Upper lobe of left lung (tissue), 6 donors: ENCODE measurements at regions not wholly inside any gene's neighbourhood (a gene's known extent, or its start where the extent isn't known, plus 50 kb on each side); places are given as distances from the start of the nearest gene placed in this dataset.

Experiments
- ATAC-seq, 2 donors: fragments of 200-7000 bp; cut with Tn5 transposase; one replicate each; pipeline ENCODE4 v1.9.1; 2022; ENCODE audit warnings: mild to moderate bottlenecking in 2 of 2, moderate library complexity in 2 of 2; ENCODE audit not compliant: low FRiP score in 2 of 2
- DNase-seq, 2 donors: peaks; one replicate each; pipeline ENCODE4 v3.0.0-alpha.2; 2019 to 2020
- H3K27ac ChIP-seq, 4 donors: fragments of 200-600 bp; sonication (generic); one replicate each; pipeline ENCODE4 v1.5.1; 2016 to 2019
- H3K27me3 ChIP-seq, 4 donors: fragments of 200-600 bp; sonication (generic); one replicate each; pipeline ENCODE4 v1.5.1; 2017 to 2019
- H3K36me3 ChIP-seq, 4 donors: fragments of 200-600 bp; sonication (generic); one replicate each; pipeline ENCODE4 v1.5.1; 2016 to 2019
- H3K4me1 ChIP-seq, 4 donors: fragments of 200-600 bp; sonication (generic); one replicate each; pipeline ENCODE4 v1.5.1; 2018 to 2019
- H3K4me3 ChIP-seq, 4 donors: fragments of 200-600 bp; sonication (generic); one replicate each; pipeline ENCODE4 v1.5.1; 2017 to 2019; ENCODE audit warnings: mild to moderate bottlenecking in 2 of 4, moderate library complexity in 1 of 4
- H3K9me3 ChIP-seq, 4 donors: fragments of 200-600 bp; sonication (generic); one replicate each; pipeline ENCODE4 v1.5.1; 2018 to 2019
- CTCF ChIP-seq, 6 experiments: fragments of 450-650 bp in 4 of 6; fragments of 200-600 bp in 2 of 6; sonication (generic) in 2 of 6; IDR thresholded peaks; one replicate each; pipeline ENCODE4 v1.5.1; 2016 to 2019; ENCODE audit warnings: antibody characterized with exemption in 6 of 6
- EP300 ChIP-seq, 4 donors: sonication (generic); formaldehyde crosslinking; IDR thresholded peaks; one replicate each; pipeline ENCODE4 v1.5.1; 2017; ENCODE audit warnings: antibody characterized with exemption in 4 of 4, control low read depth in 2 of 4
- POLR2A ChIP-seq, 4 donors: fragments of 450-650 bp; IDR thresholded peaks; one replicate each; pipeline ENCODE4 v1.5.1; 2016 to 2017; ENCODE audit warnings: antibody characterized with exemption in 4 of 4, mild to moderate bottlenecking in 2 of 4
- POLR2AphosphoS5 ChIP-seq, 2 donors: sonication (generic); formaldehyde crosslinking; IDR thresholded peaks; one replicate each; pipeline ENCODE4 v1.5.1; 2017; ENCODE audit warnings: antibody characterized with exemption in 2 of 2
- WGBS, 2 donors: methylation state at CpG; one replicate each; pipeline ENCODE4 v1.1.5; 2017 to 2018; 5-methylcytosine and 5-hydroxymethylcytosine counted together
- donor health status: DM: no; HTN: no; CAD: no; lungs with moderate emphysema.
- donor health status: DM: no; HTN: yes; CAD: no; lungs with severe emphysema.

GRCh38 chr11:28673691-28674432, 565.7 kb downstream of the METTL15 start:
- DNase-seq: no peak
- TF ChIP-seq POLR2A (IDR thresholded peaks at IDR 0.05) (no peak), CTCF (IDR thresholded peaks at IDR 0.05) (no peak), POLR2AphosphoS5 (IDR thresholded peaks at IDR 0.05) (no peak), EP300 (IDR thresholded peaks at IDR 0.05) (no peak)
- no peak for ATAC-seq

GRCh38 chr11:28671274-28671673, 563.1 kb downstream of the METTL15 start:
- 74 to 79% methylated on average over 4 of the region's 4 CpGs for WGBS, 2 donors
- Histone ChIP-seq H3K27ac (no peak overlapping the region), H3K9me3 (no peaks in the 10 kb centered on the region), H3K27me3 (no peaks in the 10 kb centered on the region), H3K36me3 (no peaks in the 10 kb centered on the region), H3K4me3 (no peak overlapping the region), H3K4me1 (no peaks in the 10 kb centered on the region)
- TF ChIP-seq POLR2AphosphoS5 (IDR thresholded peaks at IDR 0.05): no peak
- TF ChIP-seq EP300 (IDR thresholded peaks at IDR 0.05): no peak
- TF ChIP-seq CTCF (IDR thresholded peaks at IDR 0.05): no peak
- TF ChIP-seq POLR2A (IDR thresholded peaks at IDR 0.05): no peak
- ATAC-seq: no peak
- no peak for DNase-seq

More at GRCh38 chr11:28673691-28674432, 565.7 kb downstream of the METTL15 start:
- 71 to 74% methylated on average over 11 of the region's 11 CpGs for WGBS, 2 donors
- H3K9me3 ChIP-seq: no peaks in the 10 kb centered on the region
- no peaks in the 10 kb centered on the region for H3K4me1 ChIP-seq
- H3K4me3 ChIP-seq: no peak overlapping the region
- H3K36me3 ChIP-seq: no peaks in the 10 kb centered on the region
- H3K27ac ChIP-seq: no peak overlapping the region
- no peaks in the 10 kb centered on the region for H3K27me3 ChIP-seq

GRCh38 chr11:28666632-28667031, 558.4 kb downstream of the METTL15 start:
- 81 to 84% methylated on average over 6 of the region's 6 CpGs for WGBS, 2 donors

GRCh38 chr11:28659716-28660348, 551.6 kb downstream of the METTL15 start:
- Histone ChIP-seq H3K9me3 (no peaks in the 10 kb centered on the region), H3K4me3 (no peak overlapping the region), H3K4me1 (no peaks in the 10 kb centered on the region), H3K27ac (no peak overlapping the region), H3K27me3 (no peaks in the 10 kb centered on the region), H3K36me3 (no peaks in the 10 kb centered on the region)
- 91 to 92% methylated on average over 1 of the region's 1 CpG for WGBS, 2 donors
- ATAC-seq (no peak), DNase-seq (no peak)
- TF ChIP-seq POLR2AphosphoS5 (IDR thresholded peaks at IDR 0.05) (no peak), CTCF (IDR thresholded peaks at IDR 0.05) (no peak), EP300 (IDR thresholded peaks at IDR 0.05) (no peak), POLR2A (IDR thresholded peaks at IDR 0.05) (no peak)

More at GRCh38 chr11:28666632-28667031, 558.4 kb downstream of the METTL15 start:
- DNase-seq (no peak), ATAC-seq (no peak)
- H3K4me1 ChIP-seq: no peaks in the 10 kb centered on the region
- no peak overlapping the region for H3K27ac ChIP-seq
- H3K27me3 ChIP-seq: no peaks in the 10 kb centered on the region
- H3K9me3 ChIP-seq: no peaks in the 10 kb centered on the region
- TF ChIP-seq POLR2A (IDR thresholded peaks at IDR 0.05): no peak
- no peak for TF ChIP-seq POLR2AphosphoS5 (IDR thresholded peaks at IDR 0.05)
- no peak for TF ChIP-seq CTCF (IDR thresholded peaks at IDR 0.05)
- no peak for TF ChIP-seq EP300 (IDR thresholded peaks at IDR 0.05)
- no peak overlapping the region for H3K4me3 ChIP-seq
- H3K36me3 ChIP-seq: no peaks in the 10 kb centered on the region
